Sigmoid colon (tissue), 6 donors: ENCODE measurements at regions not wholly inside any gene's neighbourhood (a gene's known extent, or its start where the extent isn't known, plus 50 kb on each side); places are given as distances from the start of the nearest gene placed in this dataset.

Experiments used
- DNase-seq: peaks from one replicate; pipeline ENCODE4 v3.0.0-alpha.2; 2019
- H3K27ac ChIP-seq, 4 donors: fragments of 200-600 bp; sonication (generic); one replicate each; pipeline ENCODE4 v1.5.1; 2016 to 2019; ENCODE audit warnings: mild to moderate bottlenecking in 1 of 4
- H3K27me3 ChIP-seq, 3 donors: fragments of 200-600 bp; sonication (generic); one replicate each; pipeline ENCODE4 v1.5.1; 2019; ENCODE audit warnings: mild to moderate bottlenecking in 1 of 3
- H3K36me3 ChIP-seq, 4 donors: fragments of 200-600 bp; sonication (generic); one replicate each; pipeline ENCODE4 v1.5.1; 2016 to 2019
- H3K4me1 ChIP-seq, 4 donors: fragments of 200-600 bp; sonication (generic); one replicate each; pipeline ENCODE4 v1.5.1; 2017 to 2019
- H3K4me3 ChIP-seq, 4 donors: fragments of 200-600 bp; sonication (generic); one replicate each; pipeline ENCODE4 v1.5.1; 2017 to 2019; ENCODE audit warnings: mild to moderate bottlenecking in 2 of 4, moderate library complexity in 1 of 4
- H3K9me3 ChIP-seq, 4 donors: fragments of 200-600 bp in 3 of 4; sonication (generic) in 3 of 4; one replicate each; pipeline versions ENCODE4 v1.5.1 to v1.6.1; 2013 to 2019
- CTCF ChIP-seq, 4 experiments: fragments of 450-650 bp in 3 of 4; fragments of 200-600 bp in 1 of 4; IDR thresholded peaks; one replicate each; pipeline ENCODE4 v1.5.1; 2016 to 2019; ENCODE audit warnings: antibody characterized with exemption in 4 of 4, mild to moderate bottlenecking in 3 of 4, moderate library complexity in 2 of 4
- EP300 ChIP-seq, 4 donors: sonication (generic); formaldehyde crosslinking; IDR thresholded peaks; one replicate each; pipeline ENCODE4 v1.6.1; 2017; ENCODE audit warnings: antibody characterized with exemption in 4 of 4
- POLR2A ChIP-seq, 2 donors: fragments of 450-650 bp; IDR thresholded peaks; one replicate each; pipeline ENCODE4 v1.6.1; 2016; ENCODE audit warnings: antibody characterized with exemption in 2 of 2, mild to moderate bottlenecking in 2 of 2, moderate library complexity in 2 of 2
- POLR2AphosphoS5 ChIP-seq, 4 donors: sonication (generic); formaldehyde crosslinking; IDR thresholded peaks; one replicate each; pipeline ENCODE4 v1.6.1; 2017; ENCODE audit warnings: antibody characterized with exemption in 4 of 4
- WGBS, 2 donors: extraction: QIAGEN DNeasy Blood & Tissue Kit; methylation state at CpG; one replicate each; pipeline ENCODE4 v1.1.7; 2013; 5-methylcytosine and 5-hydroxymethylcytosine counted together
- intact Hi-C: fragments of 100-400 bp; cut with DNase I; formaldehyde crosslinking; loops from one replicate; pipeline ENCODE4 v1.15.1; 2023
- donor health status: healthy with polysubstance abuse.
- donor health status: healthy.

DNA sequence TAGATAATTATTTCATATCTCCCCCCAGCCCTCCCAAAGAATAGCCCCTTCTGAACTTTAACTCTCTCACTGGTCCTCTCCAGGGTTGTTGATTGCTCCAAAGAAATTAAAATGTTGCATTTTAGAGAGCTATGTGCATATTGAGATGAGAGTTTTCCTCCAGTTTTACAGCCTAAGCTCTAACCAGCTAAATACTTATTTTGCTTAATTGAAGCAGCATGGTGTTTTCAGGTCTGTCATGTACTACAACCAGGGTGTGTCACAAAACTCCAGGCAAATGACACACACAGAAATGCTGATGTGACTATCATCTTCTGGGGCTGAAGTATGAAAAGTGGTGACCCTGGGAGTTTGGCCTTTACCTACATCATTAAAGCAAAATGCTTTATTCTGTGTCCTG is 196.8 kb upstream of the STXBP5 start:
- H3K27ac ChIP-seq, result no peak overlapping the region
- H3K27me3 ChIP-seq, result no peaks in the 10 kb centered on the region
- no peak overlapping the region for H3K4me3 ChIP-seq
- intact Hi-C loops, result no loop called here
- H3K36me3 ChIP-seq, result no peaks in the 10 kb centered on the region
- H3K9me3 ChIP-seq, result no peaks in the 10 kb centered on the region
- TF ChIP-seq CTCF (IDR thresholded peaks at IDR 0.05) (no peak), POLR2AphosphoS5 (IDR thresholded peaks at IDR 0.05) (no peak), EP300 (IDR thresholded peaks at IDR 0.05) (no peak), POLR2A (IDR thresholded peaks at IDR 0.05) (no peak)
- no peak for DNase-seq
- H3K4me1 ChIP-seq, result no peaks in the 10 kb centered on the region

GRCh38 chr6:147009358-147009757 is 194.9 kb upstream of the STXBP5 start:
- Histone ChIP-seq H3K27ac (no peak overlapping the region), H3K36me3 (no peaks in the 10 kb centered on the region), H3K4me1 (no peaks in the 10 kb centered on the region), H3K4me3 (no peak overlapping the region), H3K9me3 (no peaks in the 10 kb centered on the region), H3K27me3 (no peaks in the 10 kb centered on the region)
- 93% methylated on average over 2 of the region's 2 CpGs for WGBS, 2 donors
- intact Hi-C loops, result no loop called here
- DNase-seq, result no peak
- TF ChIP-seq CTCF (IDR thresholded peaks at IDR 0.05), result no peak

DNA sequence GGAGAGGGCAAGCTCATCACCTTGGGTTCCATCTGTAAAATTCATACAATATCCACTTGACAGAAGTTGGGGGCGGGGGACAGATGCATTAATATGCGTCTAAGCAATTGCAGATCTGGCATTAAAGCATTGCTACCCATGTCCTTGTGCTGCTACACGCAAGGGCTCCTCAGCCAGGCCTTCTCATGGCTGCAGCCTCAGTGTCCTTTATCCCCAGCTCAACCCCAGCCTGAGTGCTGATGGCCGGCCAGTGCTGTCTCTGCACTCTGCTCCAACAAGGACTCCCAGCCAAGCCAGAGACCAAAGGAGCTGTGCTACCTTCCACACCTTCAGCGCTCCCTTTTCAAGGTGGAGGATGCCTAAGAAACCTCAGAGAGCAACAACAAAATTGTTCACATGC is 188.5 kb upstream of the STXBP5 start:
- Histone ChIP-seq H3K27me3 (no peaks in the 10 kb centered on the region), H3K4me3 (no peak overlapping the region), H3K9me3 (no peaks in the 10 kb centered on the region), H3K36me3 (no peaks in the 10 kb centered on the region), H3K27ac (no peak overlapping the region), H3K4me1 (no peaks in the 10 kb centered on the region)
- WGBS, 2 donors, result 94 to 96% methylated on average over 5 of the region's 5 CpGs
- DNase-seq, result no peak
- intact Hi-C loops, result no loop called here
- no peak for TF ChIP-seq EP300 (IDR thresholded peaks at IDR 0.05)
- no peak for TF ChIP-seq POLR2A (IDR thresholded peaks at IDR 0.05)
- no peak for TF ChIP-seq CTCF (IDR thresholded peaks at IDR 0.05)
- TF ChIP-seq POLR2AphosphoS5 (IDR thresholded peaks at IDR 0.05), result no peak

DNA sequence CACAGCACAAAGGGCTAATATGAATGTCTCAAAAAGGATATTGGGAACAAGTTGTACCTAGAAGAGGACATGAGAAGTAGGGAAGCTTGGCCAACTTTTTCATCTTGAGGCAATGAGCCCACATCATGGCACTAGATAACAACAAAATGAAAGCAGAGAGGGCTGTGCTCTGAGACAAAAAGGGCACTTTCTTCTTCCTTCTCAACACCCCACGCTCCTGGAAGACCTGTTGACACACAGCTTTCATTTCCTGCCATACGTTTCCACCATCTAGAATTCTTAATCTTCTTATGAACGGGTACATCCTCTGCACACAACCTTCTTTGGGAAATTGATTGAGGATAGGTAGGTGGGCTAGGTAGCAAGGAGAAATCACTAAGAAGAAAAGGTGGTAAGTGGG is 187.8 kb upstream of the STXBP5 start:
- 72 to 87% methylated on average over 3 of the region's 3 CpGs for WGBS, 2 donors
- Histone ChIP-seq H3K27me3 (no peaks in the 10 kb centered on the region), H3K27ac (no peak overlapping the region)

More for the DNA sequence above, 187.8 kb upstream of the STXBP5 start:
- no peaks in the 10 kb centered on the region for H3K36me3 ChIP-seq
- H3K4me3 ChIP-seq, result no peak overlapping the region
- intact Hi-C loops, result no loop called here
- no peaks in the 10 kb centered on the region for H3K4me1 ChIP-seq
- TF ChIP-seq POLR2A (IDR thresholded peaks at IDR 0.05) (no peak), EP300 (IDR thresholded peaks at IDR 0.05) (no peak), POLR2AphosphoS5 (IDR thresholded peaks at IDR 0.05) (no peak), CTCF (IDR thresholded peaks at IDR 0.05) (no peak)
- H3K9me3 ChIP-seq, result no peaks in the 10 kb centered on the region
- no peak for DNase-seq
